Skin epidermis (tissue), 12 donors: ENCODE measurements at regions not wholly inside any gene's neighbourhood (a gene's known extent, or its start where the extent isn't known, plus 50 kb on each side); places are given as distances from the start of the nearest gene placed in this dataset.

Source experiments
- H3K27ac ChIP-seq, 21 experiments: fragments of 200-600 bp; sonication (generic) in 11 of 21; one replicate each; pipeline ENCODE4 v1.5.0; 2020; ENCODE audit warnings: mild to moderate bottlenecking in 3 of 21, inconsistent platforms in 2 of 21, moderate library complexity in 2 of 21
- H3K4me3 ChIP-seq, 7 experiments: fragments of 200-600 bp; sonication (generic) in 2 of 7; one replicate each; pipeline ENCODE4 v1.5.0; 2020; ENCODE audit warnings: inconsistent platforms in 2 of 7, mild to moderate bottlenecking in 2 of 7, moderate library complexity in 1 of 7

DNA sequence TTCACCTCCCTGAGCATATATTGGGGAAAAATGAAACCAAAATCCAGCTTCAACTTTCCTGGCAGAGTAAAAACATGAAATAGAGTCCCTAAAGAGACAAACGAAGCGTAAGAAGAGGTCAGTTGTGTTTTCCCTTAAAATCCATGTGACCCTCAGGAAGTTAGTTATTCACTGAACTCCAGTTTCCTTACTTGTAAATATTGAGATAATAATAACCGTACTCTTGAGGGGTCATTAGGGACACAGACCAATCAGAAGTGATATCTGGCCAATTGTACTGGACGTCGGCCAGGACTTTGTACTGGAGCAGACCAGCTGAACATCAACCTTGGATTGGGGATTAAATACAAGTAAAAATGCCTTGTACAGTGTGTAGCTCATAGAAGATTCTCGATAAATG, 167.0 kb downstream of the GATA3 start:
- Histone ChIP-seq H3K4me3 (no peak overlapping the region), H3K27ac (no peak overlapping the region)

- H3K27ac ChIP-seq, result no peak overlapping the region
- H3K4me3 ChIP-seq, result no peak overlapping the region
These were observed 170.1 kb downstream of the GATA3 start for GRCh38 chr10:8224591-8224990.

DNA sequence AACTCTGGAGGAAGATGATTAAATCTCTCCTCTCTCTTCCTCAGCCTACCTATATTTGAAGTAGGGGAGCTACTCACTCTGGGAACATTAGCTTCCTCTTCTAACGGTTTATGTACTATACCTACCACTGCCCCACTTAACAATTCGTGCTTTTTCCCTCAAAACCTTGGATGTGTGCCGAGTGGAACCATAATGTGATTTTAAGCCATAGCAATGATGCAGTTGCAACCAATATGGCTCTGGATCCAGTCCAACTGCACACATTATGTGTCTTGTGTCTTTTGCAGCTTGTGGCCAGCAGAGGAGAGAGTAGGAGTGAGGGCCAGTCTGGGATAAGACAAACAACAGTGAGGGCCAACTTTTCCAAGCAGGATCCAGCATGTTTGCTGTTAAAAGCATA, 170.7 kb downstream of the GATA3 start:
- no peak overlapping the region for H3K27ac ChIP-seq

DNA sequence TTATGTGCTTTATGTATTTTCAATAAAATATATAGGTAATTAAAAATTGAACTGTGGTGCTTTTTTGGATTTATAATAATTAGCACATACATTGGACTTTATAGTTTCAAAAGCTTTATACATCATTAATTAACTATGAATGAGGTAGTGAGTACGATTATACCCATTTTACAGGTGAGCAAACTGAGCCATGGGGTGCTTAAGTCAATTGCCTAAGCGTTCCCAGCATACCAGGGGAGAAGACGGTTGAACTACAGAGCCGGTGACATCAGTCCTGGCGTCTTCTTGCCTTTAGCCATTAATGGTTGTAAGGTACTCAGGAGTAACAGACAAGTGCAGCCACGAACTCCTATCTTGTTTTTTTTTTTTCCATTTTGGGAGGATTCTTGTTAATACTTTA, 172.8 kb downstream of the GATA3 start:
- Histone ChIP-seq H3K27ac (no peak overlapping the region), H3K4me3 (no peak overlapping the region)

More for the DNA sequence above, 170.7 kb downstream of the GATA3 start:
- H3K4me3 ChIP-seq, result no peak overlapping the region

GRCh38 chr10:8229153-8229552, 174.7 kb downstream of the GATA3 start:
- H3K27ac ChIP-seq, result peak overlapping the region in 1 of 21 experiments; percentile 12
- H3K4me3 ChIP-seq, result no peak overlapping the region

GRCh38 chr10:8230902-8231301, 176.4 kb downstream of the GATA3 start:
- H3K4me3 ChIP-seq, result no peak overlapping the region
- no peak overlapping the region for H3K27ac ChIP-seq

GRCh38 chr10:8233049-8233448, 178.6 kb downstream of the GATA3 start:
- peak overlapping the region in 1 of 21 experiments; percentile 24 for H3K27ac ChIP-seq
- H3K4me3 ChIP-seq, result no peak overlapping the region

DNA sequence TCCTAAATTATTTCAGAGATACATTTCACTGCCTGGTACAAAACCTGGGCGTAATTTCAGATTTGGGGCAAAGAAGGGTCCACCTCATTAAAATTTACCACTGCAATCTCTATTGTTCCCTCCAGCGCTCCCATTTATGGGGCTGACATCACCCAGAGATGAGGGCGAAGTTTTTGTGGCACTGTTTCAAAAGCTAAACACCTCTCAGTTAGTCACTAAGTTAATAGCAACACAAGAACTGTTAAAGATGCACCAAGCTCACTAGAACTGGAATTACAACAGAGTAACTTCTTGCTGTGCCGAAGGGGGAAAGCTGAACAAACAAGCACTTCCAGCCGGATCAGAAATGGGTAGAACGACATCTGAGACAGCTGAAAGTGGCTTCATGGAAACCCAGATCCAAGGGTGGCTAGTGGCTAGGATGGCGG, 179.4 kb downstream of the GATA3 start:
- no peak overlapping the region for H3K27ac ChIP-seq
- H3K4me3 ChIP-seq, result no peak overlapping the region

- Histone ChIP-seq H3K4me3 (no peak overlapping the region), H3K27ac (no peak overlapping the region)
These were observed 181.0 kb downstream of the GATA3 start for GRCh38 chr10:8235253-8236027.

DNA sequence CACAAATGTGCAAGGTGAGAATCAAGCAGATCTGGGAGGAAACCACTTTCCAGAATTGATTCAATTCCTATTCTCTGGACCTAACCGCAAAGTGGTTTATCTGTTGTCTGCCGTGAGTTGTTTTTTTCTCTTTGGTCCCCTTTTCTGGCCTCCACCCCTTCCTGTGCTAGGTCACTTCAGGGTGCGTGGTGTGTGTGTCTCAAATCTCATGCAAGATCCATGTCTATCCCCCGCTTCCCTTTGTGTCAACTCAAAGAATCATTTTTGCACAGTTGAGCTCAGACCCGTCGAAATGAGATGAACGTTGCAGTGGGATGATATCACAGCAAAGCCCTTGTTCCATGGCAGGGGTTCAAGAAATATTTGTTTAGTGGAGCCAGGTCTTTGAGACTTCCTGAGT, 184.5 kb downstream of the GATA3 start:
- H3K27ac ChIP-seq, result no peak overlapping the region

GRCh38 chr10:8240861-8241260, 186.4 kb downstream of the GATA3 start:
- Histone ChIP-seq H3K27ac (no peak overlapping the region), H3K4me3 (no peak overlapping the region)

More for the DNA sequence above, 184.5 kb downstream of the GATA3 start:
- H3K4me3 ChIP-seq, result no peak overlapping the region

DNA sequence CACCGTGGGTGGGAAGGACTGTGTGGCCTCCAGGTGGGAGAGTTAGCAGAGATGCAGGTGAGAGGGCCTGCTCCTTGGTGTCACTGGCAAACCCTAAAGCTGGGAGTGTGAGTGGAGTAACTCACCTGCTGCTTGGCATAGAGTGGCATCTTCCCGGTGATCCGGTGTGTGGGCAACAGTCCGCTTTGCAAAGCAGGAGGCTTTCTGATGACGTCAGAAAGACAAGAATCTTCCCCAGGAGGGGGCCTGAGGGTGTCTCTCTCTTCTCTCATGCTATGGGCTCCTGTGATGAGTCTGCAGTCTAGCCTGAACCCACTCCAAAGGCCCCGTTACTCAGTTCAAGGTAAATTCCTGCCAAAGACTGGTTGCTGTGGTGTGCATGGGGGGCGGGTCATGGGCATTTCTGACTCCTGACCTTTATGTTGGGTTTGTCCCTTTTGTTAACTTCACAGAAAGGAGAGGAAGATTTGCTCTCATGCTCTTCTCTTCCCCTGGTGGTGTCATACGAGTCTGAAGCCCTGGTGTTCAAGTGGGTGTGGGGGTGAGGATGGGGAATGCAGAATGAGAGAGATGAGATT, 187.9 kb downstream of the GATA3 start:
- no peak overlapping the region for H3K4me3 ChIP-seq
- H3K27ac ChIP-seq, result peak overlapping the region in 1 of 21 experiments; percentile 10

DNA sequence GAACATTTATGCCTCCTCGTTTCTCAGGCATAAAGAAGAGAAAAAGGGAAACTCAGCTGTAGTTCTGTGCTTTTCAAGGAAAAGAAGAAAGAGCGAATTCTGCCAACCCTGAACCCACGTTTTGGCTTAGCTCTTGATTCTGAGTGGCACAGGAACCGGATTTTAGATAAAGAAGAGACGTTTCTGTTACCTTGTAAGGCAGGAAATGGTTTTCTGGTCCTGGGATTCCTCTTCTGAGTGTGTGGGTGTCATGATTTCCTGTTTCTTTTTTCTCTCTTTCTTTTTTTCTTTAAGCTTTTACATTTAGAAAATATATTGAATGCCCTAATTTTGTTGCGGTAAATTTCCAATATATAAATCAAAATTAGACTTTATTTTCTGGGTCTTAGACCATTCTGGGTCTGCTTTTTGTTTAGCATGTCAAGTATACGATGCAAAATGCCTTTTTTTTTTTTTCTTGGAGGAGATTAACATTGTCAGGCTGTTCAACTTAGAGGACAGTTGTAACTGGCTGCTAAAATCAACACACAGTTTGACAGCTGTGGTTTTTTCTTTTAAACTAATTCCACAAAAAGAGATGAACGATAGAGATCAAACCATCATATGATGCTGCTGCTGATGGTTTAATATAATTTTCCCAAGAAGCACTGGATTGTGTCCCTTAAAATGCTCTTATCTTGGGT, 190.8 kb downstream of the GATA3 start:
- Histone ChIP-seq H3K4me3 (no peak overlapping the region), H3K27ac (peak overlapping the region in 6 of 21 experiments; percentile 10 to 72 (median 48))

DNA sequence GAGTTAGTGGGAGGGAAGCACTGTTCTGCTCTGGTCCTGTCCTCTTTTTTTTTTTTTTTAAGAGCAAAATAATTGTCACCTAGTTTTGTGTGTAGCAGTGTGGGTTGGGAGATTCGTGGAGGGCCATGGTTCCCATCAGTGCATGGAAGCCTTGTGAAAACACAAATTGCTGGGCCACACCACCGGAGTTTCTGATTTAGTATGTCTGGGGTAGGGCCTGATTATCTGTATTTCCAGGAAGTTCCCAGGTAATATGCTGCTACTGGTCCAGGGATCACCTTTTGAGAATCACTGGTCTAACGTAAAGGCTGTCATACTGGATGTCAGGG, 191.3 kb downstream of the GATA3 start:
- H3K27ac ChIP-seq, result peak overlapping the region in 3 of 21 experiments; percentile 66 to 72 (median 68)
- H3K4me3 ChIP-seq, result no peak overlapping the region

DNA sequence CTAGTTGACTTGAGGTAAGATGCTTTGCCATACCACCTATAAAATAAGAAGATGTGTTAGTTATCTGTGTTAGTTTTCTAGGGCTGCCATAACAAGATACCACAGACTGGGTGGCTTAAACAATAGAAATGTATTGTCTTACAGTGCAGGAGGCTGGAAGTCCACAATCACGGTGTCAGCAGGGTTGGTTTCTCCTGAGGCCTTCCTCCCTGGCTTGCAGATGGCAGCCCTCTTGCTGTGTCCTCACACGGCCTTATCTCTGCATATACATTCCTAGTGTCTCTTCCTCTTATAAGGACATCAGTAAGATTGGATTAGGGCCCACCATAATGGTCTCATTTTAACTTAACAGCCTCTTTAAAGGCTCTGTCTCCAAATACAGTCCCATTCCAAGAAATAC, 192.1 kb downstream of the GATA3 start:
- no peak overlapping the region for H3K4me3 ChIP-seq
- no peak overlapping the region for H3K27ac ChIP-seq

DNA sequence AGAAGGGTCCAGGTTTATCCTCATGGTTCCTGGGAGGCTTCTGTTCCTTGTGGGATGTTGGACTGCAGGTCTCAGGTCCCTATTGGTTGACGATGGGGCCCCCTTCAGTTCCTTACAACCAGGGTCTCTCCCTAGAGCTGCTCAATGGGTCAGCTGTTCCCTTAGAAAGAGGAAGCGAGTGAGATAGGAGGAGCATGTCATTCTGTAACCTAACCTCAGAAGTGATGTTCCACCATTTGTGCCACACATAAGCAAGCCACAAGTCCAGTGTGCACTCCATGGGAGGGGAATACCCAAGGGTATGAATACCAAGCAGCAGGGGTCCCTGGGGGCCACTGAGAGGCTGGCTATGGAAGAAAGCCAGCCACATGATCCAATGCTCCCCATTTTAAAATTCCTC, 192.7 kb downstream of the GATA3 start:
- no peak overlapping the region for H3K27ac ChIP-seq
- no peak overlapping the region for H3K4me3 ChIP-seq

GRCh38 chr10:8248868-8249267, 194.4 kb downstream of the GATA3 start:
- no peak overlapping the region for H3K27ac ChIP-seq
- H3K4me3 ChIP-seq, result no peak overlapping the region

DNA sequence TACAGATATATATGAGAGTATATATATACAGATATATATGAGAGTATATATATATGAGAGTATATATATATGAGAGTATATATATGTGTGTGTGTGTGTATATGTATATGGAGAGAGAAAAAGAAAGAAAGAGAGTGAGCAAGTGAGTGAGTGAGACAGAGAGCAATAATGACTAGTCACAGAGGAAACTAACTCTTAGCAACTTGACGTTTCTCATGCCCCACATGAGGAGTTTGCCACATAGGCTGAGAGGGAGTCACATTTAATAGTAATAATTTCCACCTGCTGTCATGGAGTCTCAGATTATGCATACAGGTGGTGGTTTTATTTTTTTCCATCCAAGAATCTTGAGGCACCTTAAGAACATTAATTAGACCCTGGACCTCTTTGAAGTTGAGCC, 199.9 kb downstream of the GATA3 start:
- Histone ChIP-seq H3K27ac (no peak overlapping the region), H3K4me3 (no peak overlapping the region)

DNA sequence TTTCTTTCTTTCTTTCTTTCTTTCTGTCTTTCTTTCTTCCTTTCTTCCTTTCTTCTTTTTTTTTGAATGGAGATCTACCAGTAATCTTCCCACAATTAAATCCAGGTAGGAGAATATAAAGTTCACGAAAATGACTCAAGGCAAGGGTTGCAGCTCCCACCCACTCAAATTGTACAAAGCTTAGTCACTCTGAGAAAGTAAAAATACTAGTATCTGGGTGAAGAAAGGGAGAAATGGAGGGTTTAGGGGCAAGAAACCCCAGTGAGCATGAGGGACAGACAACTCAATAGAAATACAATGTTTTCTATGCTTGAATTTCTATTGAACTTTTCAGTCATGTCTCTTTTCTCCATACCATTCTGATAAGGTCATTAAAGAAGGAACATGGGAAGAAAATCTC, 200.8 kb downstream of the GATA3 start:
- peak overlapping the region in 1 of 21 experiments; percentile 2 for H3K27ac ChIP-seq
- no peak overlapping the region for H3K4me3 ChIP-seq

DNA sequence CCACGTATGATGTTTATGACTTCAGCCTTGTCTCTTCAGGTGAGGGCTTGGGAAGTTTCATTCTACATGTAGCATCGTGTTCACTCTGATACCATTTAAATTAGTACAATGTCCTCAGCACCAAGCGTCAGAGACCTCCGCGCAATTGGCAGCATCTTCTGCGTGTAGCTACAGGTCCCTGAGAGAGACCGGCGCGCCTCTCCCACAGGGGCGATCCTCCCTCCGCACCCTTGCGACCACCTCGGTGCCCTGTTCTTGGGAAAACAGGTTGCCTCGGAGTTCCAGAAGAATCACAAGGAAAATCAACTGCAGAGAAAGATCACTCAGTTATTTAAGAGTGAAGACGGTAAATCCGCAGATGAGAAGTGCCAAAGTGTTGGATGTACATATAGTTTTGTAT, 206.2 kb downstream of the GATA3 start:
- Histone ChIP-seq H3K27ac (no peak overlapping the region), H3K4me3 (no peak overlapping the region)

GRCh38 chr10:8262317-8262716, 207.8 kb downstream of the GATA3 start:
- no peak overlapping the region for H3K4me3 ChIP-seq
- no peak overlapping the region for H3K27ac ChIP-seq
